GM20000 (cell line): ENCODE measurements at regions not wholly inside any gene's neighbourhood (a gene's known extent, or its start where the extent isn't known, plus 50 kb on each side); places are given as distances from the start of the nearest gene placed in this dataset.
A peak's percentile ranks its signal among the peaks of the same experiment; 100 is the strongest.

ENCODE experiments used
- DNase-seq: peaks from one replicate; pipeline ENCODE4 v3.0.0; 2012; ENCODE audit warnings: low spot score
- CTCF ChIP-seq: IDR thresholded peaks from 2 replicates; pipeline ENCODE4 v1.5.1; 2012; ENCODE audit warnings: mild to moderate bottlenecking, control low read depth; ENCODE audit errors: extremely low read depth, missing control alignments

- no peak for TF ChIP-seq CTCF
- no peak for DNase-seq
These were observed 182.9 kb upstream of the PRKCQ start for GRCh38 chr10:6763001-6763400.

- DNase-seq = no peak
- TF ChIP-seq CTCF = no peak
These were observed 179.9 kb upstream of the PRKCQ start for GRCh38 chr10:6759961-6760360.

- no peak for TF ChIP-seq CTCF
These were observed 177.1 kb upstream of the PRKCQ start for GRCh38 chr10:6757158-6757557.

GRCh38 chr10:6756716-6757115, 176.6 kb upstream of the PRKCQ start:
- DNase-seq = no peak
- no peak for TF ChIP-seq CTCF

More at GRCh38 chr10:6757158-6757557, 177.1 kb upstream of the PRKCQ start:
- DNase-seq = no peak

- TF ChIP-seq CTCF = no peak
- DNase-seq = peak; percentile 9
These were observed 175.8 kb upstream of the PRKCQ start for GRCh38 chr10:6755781-6756460.

- no peak for TF ChIP-seq CTCF
- DNase-seq = no peak
These were observed 173.6 kb upstream of the PRKCQ start for GRCh38 chr10:6753644-6754043.

GRCh38 chr10:6751363-6751762, 171.3 kb upstream of the PRKCQ start:
- no peak for DNase-seq
- TF ChIP-seq CTCF = no peak
